Spleen (tissue), 11 donors: ENCODE measurements at regions not wholly inside any gene's neighbourhood (a gene's known extent, or its start where the extent isn't known, plus 50 kb on each side); places are given as distances from the start of the nearest gene placed in this dataset.

ENCODE experiments used
- DNase-seq: peaks from one replicate; pipeline ENCODE4 v3.0.0-alpha.2; 2020
- H3K27ac ChIP-seq, 8 donors: fragments of 200-600 bp; sonication (generic) in 7 of 8; 1 replicate in 4 of 8; 2 replicates in 4 of 8; pipeline versions ENCODE4 v1.5.0 to v1.8.0; 2016 to 2021; ENCODE audit warnings: inconsistent platforms in 4 of 8, mild to moderate bottlenecking in 4 of 8, moderate library complexity in 1 of 8
- H3K27me3 ChIP-seq, 7 donors: fragments of 200-600 bp; sonication (generic) in 6 of 7; replicated peaks in 1 of 7; 1 replicate in 4 of 7; 2 replicates in 3 of 7; pipeline versions ENCODE4 v1.5.0 to v1.8.0; 2016 to 2021; ENCODE audit warnings: inconsistent platforms in 3 of 7, mild to moderate bottlenecking in 1 of 7
- H3K36me3 ChIP-seq, 6 donors: fragments of 200-600 bp; sonication (generic) in 5 of 6; 1 replicate in 4 of 6; 2 replicates in 2 of 6; pipeline versions ENCODE4 v1.5.0 to v1.8.0; 2016 to 2021; ENCODE audit warnings: inconsistent platforms in 2 of 6
- H3K4me1 ChIP-seq, 6 donors: fragments of 200-600 bp; sonication (generic) in 5 of 6; 1 replicate in 3 of 6; 2 replicates in 3 of 6; pipeline versions ENCODE4 v1.5.0 to v1.8.0; 2016 to 2021; ENCODE audit warnings: inconsistent platforms in 3 of 6
- H3K4me3 ChIP-seq, 8 donors: fragments of 200-600 bp; sonication (generic) in 7 of 8; 1 replicate in 4 of 8; 2 replicates in 4 of 8; pipeline versions ENCODE4 v1.5.0 to v1.8.0; 2016 to 2021; ENCODE audit warnings: inconsistent platforms in 4 of 8, mild to moderate bottlenecking in 4 of 8, moderate library complexity in 2 of 8
- H3K9me3 ChIP-seq, 8 donors: fragments of 200-600 bp; sonication (generic) in 7 of 8; 1 replicate in 4 of 8; 2 replicates in 4 of 8; pipeline versions ENCODE4 v1.5.0 to v1.8.0; 2016 to 2021; ENCODE audit warnings: inconsistent platforms in 4 of 8
- POLR2A ChIP-seq, 3 donors: fragments of 450-650 bp; IDR thresholded peaks; one replicate each; pipeline ENCODE4 v1.5.1; 2017; ENCODE audit warnings: antibody characterized with exemption in 3 of 3, mild to moderate bottlenecking in 1 of 3
- POLR2AphosphoS5 ChIP-seq, 3 donors: sonication (generic); formaldehyde crosslinking; IDR thresholded peaks; one replicate each; pipeline ENCODE4 v1.5.1; 2017; ENCODE audit warnings: antibody characterized with exemption in 3 of 3
- WGBS, 5 donors: extraction: QIAGEN DNeasy Blood & Tissue Kit in 3 of 5; methylation state at CpG; one replicate each; pipeline versions ENCODE4 v1.1.5 to v1.1.7; 2013 to 2018; 5-methylcytosine and 5-hydroxymethylcytosine counted together
- intact Hi-C: fragments of 100-400 bp; cut with DNase I; formaldehyde crosslinking; loops from one replicate; pipeline ENCODE4 v1.15.0; 2023; ENCODE audit warnings: low total_unique reads
- TF ChIP-seq, protein P1 (sequence below), 11 experiments: fragments of 200-600 bp in 7 of 11; fragments of 450-650 bp in 4 of 11; sonication (generic) in 4 of 11; IDR thresholded peaks in 8 of 11; conservative IDR thresholded peaks in 3 of 11; 1 replicate in 7 of 11; 2 replicates in 4 of 11; pipeline versions ENCODE4 v1.4.0 to v1.8.0; 2016 to 2021; ENCODE audit warnings: antibody characterized with exemption in 11 of 11, inconsistent platforms in 4 of 11, mild to moderate bottlenecking in 1 of 11
- donor health status: healthy with polysubstance abuse.
- donor health status: DM: no; HTN: no; CAD: no; lungs with moderate emphysema.
- donor health status: DM: no; HTN: no; CAD: no.
- donor health status: Bipolar disorder and iron deficiency.
- donor health status: healthy.
- donor health status: DM: no; HTN: no; CAD: no.
- donor health status: DM: yes; HTN: yes; CAD: no.

GRCh38 chr2:190139371-190139770 is 76.8 kb upstream of the MSTN start:
- 90 to 100% (median 96%) methylated on average over 1 of the region's 1 CpG for WGBS, 5 donors
- intact Hi-C loops = no loop called here
- no peaks in the 10 kb centered on the region for H3K4me1 ChIP-seq

GRCh38 chr2:190138032-190138431 is 75.5 kb upstream of the MSTN start:
- TF ChIP-seq POLR2AphosphoS5 (IDR thresholded peaks at IDR 0.05) = no peak
- TF ChIP-seq POLR2A (IDR thresholded peaks at IDR 0.05) = no peak
- TF ChIP-seq, protein P1, sequence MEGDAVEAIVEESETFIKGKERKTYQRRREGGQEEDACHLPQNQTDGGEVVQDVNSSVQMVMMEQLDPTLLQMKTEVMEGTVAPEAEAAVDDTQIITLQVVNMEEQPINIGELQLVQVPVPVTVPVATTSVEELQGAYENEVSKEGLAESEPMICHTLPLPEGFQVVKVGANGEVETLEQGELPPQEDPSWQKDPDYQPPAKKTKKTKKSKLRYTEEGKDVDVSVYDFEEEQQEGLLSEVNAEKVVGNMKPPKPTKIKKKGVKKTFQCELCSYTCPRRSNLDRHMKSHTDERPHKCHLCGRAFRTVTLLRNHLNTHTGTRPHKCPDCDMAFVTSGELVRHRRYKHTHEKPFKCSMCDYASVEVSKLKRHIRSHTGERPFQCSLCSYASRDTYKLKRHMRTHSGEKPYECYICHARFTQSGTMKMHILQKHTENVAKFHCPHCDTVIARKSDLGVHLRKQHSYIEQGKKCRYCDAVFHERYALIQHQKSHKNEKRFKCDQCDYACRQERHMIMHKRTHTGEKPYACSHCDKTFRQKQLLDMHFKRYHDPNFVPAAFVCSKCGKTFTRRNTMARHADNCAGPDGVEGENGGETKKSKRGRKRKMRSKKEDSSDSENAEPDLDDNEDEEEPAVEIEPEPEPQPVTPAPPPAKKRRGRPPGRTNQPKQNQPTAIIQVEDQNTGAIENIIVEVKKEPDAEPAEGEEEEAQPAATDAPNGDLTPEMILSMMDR (IDR thresholded peaks at IDR 0.05 in 8 of 11, conservative IDR thresholded peaks at IDR 0.05 in 3 of 11) = no peak
- Histone ChIP-seq H3K36me3 (no peaks in the 10 kb centered on the region), H3K4me3 (no peak overlapping the region), H3K9me3 (peaks cover 0 to 30% (median 21%) of the 10 kb centered on the region in 8 donors), H3K27me3 (no peaks in the 10 kb centered on the region), H3K27ac (no peak overlapping the region), H3K4me1 (no peaks in the 10 kb centered on the region)
- no peak for DNase-seq
- WGBS, 5 donors = 92 to 100% (median 100%) methylated on average over 1 of the region's 1 CpG
- intact Hi-C loops = no loop called here

More at GRCh38 chr2:190139371-190139770, 76.8 kb upstream of the MSTN start:
- peaks cover 0 to 30% (median 21%) of the 10 kb centered on the region in 8 donors for H3K9me3 ChIP-seq
- no peak overlapping the region for H3K27ac ChIP-seq
- no peak overlapping the region for H3K4me3 ChIP-seq
- H3K36me3 ChIP-seq = no peaks in the 10 kb centered on the region
- no peak for DNase-seq
- no peak for TF ChIP-seq POLR2AphosphoS5 (IDR thresholded peaks at IDR 0.05)
- TF ChIP-seq POLR2A (IDR thresholded peaks at IDR 0.05) = no peak
- TF ChIP-seq, protein P1 (IDR thresholded peaks at IDR 0.05 in 8 of 11, conservative IDR thresholded peaks at IDR 0.05 in 3 of 11) = no peak
- H3K27me3 ChIP-seq = no peaks in the 10 kb centered on the region

- Histone ChIP-seq H3K4me3 (no peak overlapping the region), H3K27ac (no peak overlapping the region), H3K9me3 (peaks cover 0 to 30% (median 20%) of the 10 kb centered on the region in 8 donors), H3K36me3 (no peaks in the 10 kb centered on the region), H3K4me1 (no peaks in the 10 kb centered on the region), H3K27me3 (no peaks in the 10 kb centered on the region)
- whole genome bisulfite sequencing, 5 donors = 84 to 96% (median 94%) methylated on average over 2 of the region's 2 CpGs
- TF ChIP-seq, protein P1 (IDR thresholded peaks at IDR 0.05 in 8 of 11, conservative IDR thresholded peaks at IDR 0.05 in 3 of 11) = no peak
- TF ChIP-seq POLR2AphosphoS5 (IDR thresholded peaks at IDR 0.05) (no peak), POLR2A (IDR thresholded peaks at IDR 0.05) (no peak)
- intact Hi-C loops = no loop called here
- DNase-seq = no peak
These were observed 75.0 kb upstream of the MSTN start for GRCh38 chr2:190137561-190137960.

GRCh38 chr2:190136825-190137224 is 74.3 kb upstream of the MSTN start:
- H3K27me3 ChIP-seq = no peaks in the 10 kb centered on the region
- TF ChIP-seq, protein P1 (IDR thresholded peaks at IDR 0.05 in 8 of 11, conservative IDR thresholded peaks at IDR 0.05 in 3 of 11) = no peak
- TF ChIP-seq POLR2A (IDR thresholded peaks at IDR 0.05) (no peak), POLR2AphosphoS5 (IDR thresholded peaks at IDR 0.05) (no peak)
- no peak overlapping the region for H3K27ac ChIP-seq
- intact Hi-C loops = no loop called here
- 95 to 99% (median 96%) methylated on average over 2 of the region's 2 CpGs for WGBS, 5 donors
- H3K4me3 ChIP-seq = no peak overlapping the region
- no peaks in the 10 kb centered on the region for H3K36me3 ChIP-seq
- H3K4me1 ChIP-seq = no peaks in the 10 kb centered on the region
- DNase-seq = no peak
- H3K9me3 ChIP-seq = peaks cover 0 to 27% (median 20%) of the 10 kb centered on the region in 8 donors
